Ishikawa (cell line): ENCODE measurements at regions not wholly inside any gene's neighbourhood (a gene's known extent, or its start where the extent isn't known, plus 50 kb on each side); places are given as distances from the start of the nearest gene placed in this dataset.

ENCODE experiments used
- CEBPB ChIP-seq: IDR thresholded peaks from 2 replicates; pipeline ENCODE4 v1.6.1; 2012
- CREB1 ChIP-seq: IDR thresholded peaks from 2 replicates; pipeline ENCODE4 v1.6.1; 2012; ENCODE audit warnings: low read depth
- EGR1 ChIP-seq: IDR thresholded peaks from 2 replicates; pipeline ENCODE4 v1.6.1; 2012
- EP300 ChIP-seq: IDR thresholded peaks from 2 replicates; pipeline ENCODE4 v1.6.1; 2012; ENCODE audit warnings: borderline replicate concordance
- FOXM1 ChIP-seq: IDR thresholded peaks from 2 replicates; pipeline ENCODE4 v1.6.1; 2012; ENCODE audit warnings: low read depth, borderline replicate concordance
- MAX ChIP-seq: IDR thresholded peaks from 2 replicates; pipeline ENCODE4 v1.6.1; 2012
- NFIC ChIP-seq: IDR thresholded peaks from 2 replicates; pipeline ENCODE4 v1.6.1; 2012
- RAD21 ChIP-seq: IDR thresholded peaks from 2 replicates; pipeline ENCODE4 v1.6.1; 2012; ENCODE audit warnings: low read depth
- REST ChIP-seq: IDR thresholded peaks from 2 replicates; pipeline ENCODE4 v1.6.1; 2012; ENCODE audit warnings: low read depth, mild to moderate bottlenecking
- TAF1 ChIP-seq: IDR thresholded peaks from 2 replicates; pipeline ENCODE4 v1.6.1; 2012; ENCODE audit warnings: low read depth, mild to moderate bottlenecking
- TCF12 ChIP-seq: IDR thresholded peaks from 2 replicates; pipeline ENCODE4 v1.6.1; 2012; ENCODE audit warnings: low read depth
- TEAD4 ChIP-seq: IDR thresholded peaks from 2 replicates; pipeline ENCODE4 v1.6.1; 2012
- USF1 ChIP-seq: IDR thresholded peaks from 2 replicates; pipeline ENCODE4 v1.6.1; 2012
- YY1 ChIP-seq: IDR thresholded peaks from 2 replicates; pipeline ENCODE4 v1.6.1; 2012; ENCODE audit warnings: low read depth
- ZBTB7A ChIP-seq: IDR thresholded peaks from 2 replicates; pipeline ENCODE4 v1.6.1; 2012; ENCODE audit warnings: low read depth

- TF ChIP-seq TCF12 (no peak), TEAD4 (no peak), CEBPB (no peak), RAD21 (no peak), CREB1 (no peak), ZBTB7A (no peak), REST (no peak), USF1 (no peak), EP300 (no peak), MAX (no peak)
These were observed 277.2 kb upstream of the BCHE start for GRCh38 chr3:166114448-166114847.

- TF ChIP-seq NFIC: no peak
- TF ChIP-seq FOXM1: no peak
- TF ChIP-seq YY1: no peak
- TF ChIP-seq CREB1: no peak
- no peak for TF ChIP-seq RAD21
- no peak for TF ChIP-seq ZBTB7A
These were observed 274.3 kb upstream of the BCHE start for GRCh38 chr3:166111562-166111961.

GRCh38 chr3:166110102-166110501 lies 272.9 kb upstream of the BCHE start:
- TF ChIP-seq USF1: no peak
- TF ChIP-seq TAF1: no peak
- no peak for TF ChIP-seq EP300
- TF ChIP-seq FOXM1: no peak
- no peak for TF ChIP-seq MAX
- TF ChIP-seq CEBPB: no peak
- TF ChIP-seq EGR1: no peak
- no peak for TF ChIP-seq CREB1
- TF ChIP-seq ZBTB7A: no peak
- TF ChIP-seq REST: no peak
- no peak for TF ChIP-seq TCF12
- no peak for TF ChIP-seq TEAD4
- no peak for TF ChIP-seq NFIC
- no peak for TF ChIP-seq RAD21
- no peak for TF ChIP-seq YY1

GRCh38 chr3:166104938-166105337 lies 267.7 kb upstream of the BCHE start:
- TF ChIP-seq USF1 (no peak), RAD21 (no peak), MAX (no peak), EGR1 (no peak), TAF1 (no peak), TEAD4 (no peak), CREB1 (no peak), TCF12 (no peak), REST (no peak), ZBTB7A (no peak), YY1 (no peak), FOXM1 (no peak), CEBPB (no peak), NFIC (no peak), EP300 (no peak)

GRCh38 chr3:166100730-166101129 lies 263.5 kb upstream of the BCHE start:
- no peak for TF ChIP-seq RAD21
- no peak for TF ChIP-seq REST
- TF ChIP-seq TAF1: no peak
- TF ChIP-seq MAX: no peak
- TF ChIP-seq USF1: no peak
- no peak for TF ChIP-seq EP300
- no peak for TF ChIP-seq TCF12
- TF ChIP-seq TEAD4: no peak
- no peak for TF ChIP-seq ZBTB7A
- no peak for TF ChIP-seq NFIC
